ENCODE measurements at regions not wholly inside any gene's neighbourhood (a gene's known extent, or its start where the extent isn't known, plus 50 kb on each side); places are given as distances from the start of the nearest gene placed in this dataset.

DNA sequence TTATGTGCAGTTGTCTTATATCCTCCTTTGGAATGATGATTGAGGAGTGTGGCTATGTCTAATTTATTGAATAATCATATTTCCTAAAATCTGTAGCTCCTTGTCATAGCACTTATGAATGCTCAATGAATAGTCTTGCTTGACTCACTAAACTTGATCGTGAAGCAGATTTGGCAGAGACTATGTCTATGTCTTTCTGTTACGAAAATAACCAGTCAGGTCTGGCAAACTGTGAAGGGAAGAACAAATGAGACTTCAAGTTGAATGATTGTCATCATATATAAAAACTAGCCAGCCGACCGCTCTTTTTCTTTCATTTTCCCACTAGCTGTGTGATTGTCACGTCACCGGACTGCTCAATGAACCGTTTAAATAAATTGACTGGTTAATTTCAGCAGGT lies 1303.9 kb upstream of the GJE1 start:
- Histone ChIP-seq H3K4me3 (no peak overlapping the region), H3K36me3 (replicated peaks) (no peaks in the 10 kb centered on the region), H3K4me1 (no peaks in the 10 kb centered on the region), H3K9me3 (no peaks in the 10 kb centered on the region), H3K27me3 (ENCODE audit: low read depth) (no peaks in the 10 kb centered on the region)
- DNase-seq (ENCODE audit: low spot score in 2 of 2): no peak
- in situ Hi-C loops (cut with MboI; ENCODE audit: low sequenced_read_pairs): no loop called here

DNA sequence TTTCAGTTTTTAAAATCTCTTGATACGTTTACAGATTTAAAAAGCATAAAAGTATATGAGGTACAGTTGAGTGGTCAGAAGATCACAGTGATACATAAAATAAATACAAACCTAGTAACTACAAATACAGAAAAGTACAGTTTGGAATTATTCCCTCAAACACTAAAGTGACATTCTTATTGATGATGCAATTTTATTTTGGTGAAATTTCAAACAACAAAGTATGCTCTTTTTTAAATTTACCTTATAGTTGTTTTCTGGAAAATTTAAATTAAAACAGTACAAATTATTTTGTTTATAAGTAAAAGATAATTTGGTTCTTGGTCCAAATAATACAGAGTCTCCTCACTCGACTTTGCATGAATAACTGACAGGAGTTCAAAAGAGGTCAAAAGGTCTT lies 1305.1 kb upstream of the GJE1 start:
- no peak for DNase-seq (ENCODE audit: low spot score in 2 of 2)
- Histone ChIP-seq H3K4me1 (no peaks in the 10 kb centered on the region), H3K36me3 (replicated peaks) (no peaks in the 10 kb centered on the region), H3K27me3 (ENCODE audit: low read depth) (no peaks in the 10 kb centered on the region), H3K4me3 (no peak overlapping the region), H3K9me3 (no peaks in the 10 kb centered on the region)
- in situ Hi-C loops (cut with MboI; ENCODE audit: low sequenced_read_pairs): no loop called here

DNA sequence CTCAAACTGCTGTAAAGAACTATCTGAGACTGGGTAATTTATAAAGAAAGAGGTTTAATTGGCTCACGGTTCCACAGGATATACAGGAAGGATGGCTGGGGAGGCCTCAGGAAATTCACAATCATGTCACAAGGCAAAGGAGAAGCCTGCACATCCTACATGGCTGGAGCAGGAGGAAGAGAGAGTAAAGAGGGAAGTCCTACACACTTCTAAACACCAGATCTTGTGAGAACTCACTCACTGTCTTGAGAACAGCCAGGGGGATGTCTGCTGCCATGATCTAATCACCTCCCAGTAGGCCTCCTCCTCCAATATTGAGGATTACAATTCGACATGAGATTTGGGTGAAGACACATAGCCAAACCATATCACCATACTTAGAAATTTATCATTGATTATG lies 1307.0 kb upstream of the GJE1 start:
- no peaks in the 10 kb centered on the region for H3K36me3 ChIP-seq (replicated peaks)
- no peak for DNase-seq (ENCODE audit: low spot score in 2 of 2)
- no peaks in the 10 kb centered on the region for H3K4me1 ChIP-seq
- H3K4me3 ChIP-seq: no peak overlapping the region
- in situ Hi-C loops (cut with MboI; ENCODE audit: low sequenced_read_pairs): no loop called here
- no peaks in the 10 kb centered on the region for H3K9me3 ChIP-seq
- H3K27me3 ChIP-seq (ENCODE audit: low read depth): no peaks in the 10 kb centered on the region

DNA sequence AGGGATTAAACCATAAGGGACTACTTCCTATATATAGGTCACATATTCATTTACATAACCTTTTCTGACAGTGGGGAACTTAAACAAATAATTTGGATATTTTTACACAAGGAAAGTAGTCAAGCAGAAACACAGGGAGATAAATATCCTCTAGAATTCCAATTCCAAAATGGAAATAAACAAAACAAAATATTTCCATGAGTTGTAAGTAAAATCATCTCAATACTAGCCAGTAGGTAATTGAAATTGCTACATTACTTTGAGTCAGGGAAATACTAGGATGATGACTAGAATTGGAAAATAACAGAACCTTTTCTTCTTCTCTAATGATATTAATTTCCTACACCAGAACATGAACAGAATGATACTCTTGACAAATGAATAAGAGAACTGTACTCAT lies 1308.1 kb upstream of the GJE1 start:
- in situ Hi-C loops (cut with MboI; ENCODE audit: low sequenced_read_pairs): no loop called here
- Histone ChIP-seq H3K27me3 (ENCODE audit: low read depth) (no peaks in the 10 kb centered on the region), H3K36me3 (replicated peaks) (no peaks in the 10 kb centered on the region), H3K4me1 (no peaks in the 10 kb centered on the region), H3K9me3 (no peaks in the 10 kb centered on the region), H3K4me3 (no peak overlapping the region)
- no peak for DNase-seq (ENCODE audit: low spot score in 2 of 2)

DNA sequence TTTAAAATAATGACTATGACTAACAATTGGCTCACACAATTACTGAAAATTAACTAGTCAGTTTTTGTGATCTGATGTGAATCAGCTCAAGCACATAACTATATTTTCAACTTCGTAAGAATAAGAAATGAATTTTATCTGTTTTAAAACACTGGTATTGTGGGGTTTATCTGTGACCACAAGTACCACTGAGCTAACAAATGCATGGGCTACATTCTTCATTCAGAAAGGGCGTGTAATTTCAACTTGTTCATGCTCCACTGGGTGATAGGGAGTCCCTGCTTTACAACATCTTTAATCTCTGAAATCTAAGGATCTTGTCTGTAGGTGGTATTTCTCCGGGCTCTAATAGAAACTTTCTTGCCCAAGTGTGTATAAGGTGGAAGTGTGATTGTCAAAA lies 1311.5 kb upstream of the GJE1 start:
- no peaks in the 10 kb centered on the region for H3K4me1 ChIP-seq
- H3K4me3 ChIP-seq: no peak overlapping the region
- DNase-seq (ENCODE audit: low spot score in 2 of 2): no peak
- H3K27me3 ChIP-seq (ENCODE audit: low read depth): no peaks in the 10 kb centered on the region
- no peaks in the 10 kb centered on the region for H3K9me3 ChIP-seq
- no peaks in the 10 kb centered on the region for H3K36me3 ChIP-seq (replicated peaks)
- in situ Hi-C loops (cut with MboI; ENCODE audit: low sequenced_read_pairs): no loop called here

DNA sequence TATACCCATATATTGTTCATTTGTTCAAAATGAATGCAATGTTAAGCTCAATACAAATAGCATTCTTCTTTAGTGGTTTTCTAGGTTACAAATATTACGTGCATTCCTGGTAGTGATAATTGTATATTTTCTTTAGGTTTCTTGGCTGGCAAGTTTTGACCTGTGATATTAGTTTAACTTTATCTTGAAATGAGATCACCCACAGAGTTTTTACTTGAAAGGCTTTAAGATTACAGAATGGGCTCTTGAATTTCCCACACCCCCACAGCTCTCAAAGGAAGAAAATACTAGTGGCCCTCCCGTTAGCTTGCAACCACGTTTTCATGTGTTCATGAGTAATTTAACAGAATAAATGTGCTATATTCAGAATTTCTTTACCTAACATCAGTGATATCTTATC lies 1315.5 kb upstream of the GJE1 start:
- H3K9me3 ChIP-seq: no peaks in the 10 kb centered on the region
- in situ Hi-C loops (cut with MboI; ENCODE audit: low sequenced_read_pairs): no loop called here
- H3K4me1 ChIP-seq: no peaks in the 10 kb centered on the region
- no peaks in the 10 kb centered on the region for H3K27me3 ChIP-seq (ENCODE audit: low read depth)
- H3K4me3 ChIP-seq: no peak overlapping the region
- H3K36me3 ChIP-seq (replicated peaks): no peaks in the 10 kb centered on the region
- DNase-seq (ENCODE audit: low spot score in 2 of 2): no peak

DNA sequence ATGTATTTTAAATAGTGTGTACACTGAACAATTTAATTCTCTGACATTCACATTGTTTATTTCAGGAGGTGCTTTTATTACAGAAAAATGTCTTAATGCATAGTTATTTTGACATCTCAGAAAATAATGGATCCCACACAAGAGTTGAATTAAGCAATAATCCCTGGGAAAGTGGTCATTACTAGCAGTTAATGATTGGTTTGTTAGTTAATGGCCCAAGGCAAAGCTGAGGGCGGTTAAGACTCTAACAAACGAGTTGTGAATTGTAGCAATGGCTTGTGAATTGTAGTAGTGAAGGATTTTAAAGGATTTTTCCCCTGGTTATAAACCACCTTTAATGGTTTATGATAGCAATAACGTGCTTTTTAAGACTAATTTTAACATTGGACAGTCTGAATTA lies 1316.0 kb upstream of the GJE1 start:
- no peak for DNase-seq (ENCODE audit: low spot score in 2 of 2)
- no peak overlapping the region for H3K4me3 ChIP-seq
- H3K36me3 ChIP-seq (replicated peaks): no peaks in the 10 kb centered on the region
- H3K27me3 ChIP-seq (ENCODE audit: low read depth): no peaks in the 10 kb centered on the region
- no peaks in the 10 kb centered on the region for H3K4me1 ChIP-seq
- H3K9me3 ChIP-seq: no peaks in the 10 kb centered on the region
- in situ Hi-C loops (cut with MboI; ENCODE audit: low sequenced_read_pairs): no loop called here

DNA sequence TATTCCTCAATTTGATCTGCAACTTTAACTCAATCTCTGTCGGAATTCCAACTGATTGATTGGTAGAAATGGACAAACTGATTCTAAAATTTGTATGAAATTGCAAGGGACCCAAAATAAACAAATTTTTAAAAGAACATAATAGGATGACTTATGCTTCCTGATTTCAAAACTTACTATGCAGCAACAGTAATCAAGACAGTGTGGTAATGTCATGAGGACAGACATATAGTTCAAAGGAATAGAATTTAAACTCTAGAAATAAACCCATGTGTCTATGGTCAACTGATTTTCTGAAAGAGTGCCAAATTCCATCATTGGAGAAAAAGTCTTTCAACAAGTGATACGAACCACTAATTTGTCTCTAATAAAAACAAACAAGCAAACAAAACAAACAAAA lies 1320.1 kb upstream of the GJE1 start:
- H3K4me3 ChIP-seq: no peak overlapping the region
- H3K9me3 ChIP-seq: no peaks in the 10 kb centered on the region
- in situ Hi-C loops (cut with MboI; ENCODE audit: low sequenced_read_pairs): no loop called here
- no peaks in the 10 kb centered on the region for H3K27me3 ChIP-seq (ENCODE audit: low read depth)
- no peaks in the 10 kb centered on the region for H3K4me1 ChIP-seq
- no peak for DNase-seq (ENCODE audit: low spot score in 2 of 2)
- H3K36me3 ChIP-seq (replicated peaks): no peaks in the 10 kb centered on the region

DNA sequence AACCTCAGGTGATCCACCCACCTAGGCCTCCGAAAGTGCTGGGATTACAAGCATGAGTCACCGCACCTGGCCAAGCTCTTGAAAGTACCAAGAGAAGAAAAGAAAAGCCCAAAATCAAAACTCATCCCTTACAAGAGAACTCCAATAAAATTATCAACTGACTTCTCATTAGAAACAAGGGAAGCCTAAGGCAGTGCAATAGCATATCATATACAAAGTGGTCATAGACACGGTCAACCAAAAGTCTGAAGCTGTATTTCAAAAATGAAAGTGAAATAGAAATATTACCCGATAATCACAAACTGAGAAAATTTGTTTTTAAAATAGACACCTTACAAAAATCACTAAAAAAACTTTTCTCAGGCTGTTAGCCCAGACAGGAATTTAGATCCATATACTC lies 1321.1 kb upstream of the GJE1 start:
- Histone ChIP-seq H3K4me3 (no peak overlapping the region), H3K4me1 (no peaks in the 10 kb centered on the region), H3K36me3 (replicated peaks) (no peaks in the 10 kb centered on the region), H3K9me3 (no peaks in the 10 kb centered on the region), H3K27me3 (ENCODE audit: low read depth) (no peaks in the 10 kb centered on the region)
- in situ Hi-C loops (cut with MboI; ENCODE audit: low sequenced_read_pairs): no loop called here
- no peak for DNase-seq (ENCODE audit: low spot score in 2 of 2)

DNA sequence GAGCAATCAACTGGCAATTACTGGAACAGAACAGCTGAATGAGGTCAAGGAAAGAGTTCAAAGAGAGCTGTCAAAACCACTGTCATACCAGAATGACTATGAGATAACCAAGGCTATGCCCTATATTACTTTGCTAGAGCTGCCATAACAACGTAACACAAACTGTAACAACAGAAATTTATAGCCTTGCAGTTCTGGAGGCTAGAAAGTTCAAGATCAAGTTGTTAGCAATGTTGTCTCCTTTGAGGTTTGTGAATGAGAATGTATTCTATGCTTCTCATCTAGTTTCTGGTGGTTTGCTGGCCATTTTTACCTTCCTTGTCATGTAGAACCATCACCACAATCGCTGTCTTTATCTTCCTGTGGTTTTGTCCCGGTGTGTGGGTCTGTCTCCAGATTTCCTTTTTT lies 1323.0 kb upstream of the GJE1 start:
- DNase-seq (ENCODE audit: low spot score in 2 of 2): no peak
- Histone ChIP-seq H3K27me3 (ENCODE audit: low read depth) (no peaks in the 10 kb centered on the region), H3K36me3 (replicated peaks) (no peaks in the 10 kb centered on the region), H3K4me3 (no peak overlapping the region), H3K9me3 (no peaks in the 10 kb centered on the region), H3K4me1 (no peaks in the 10 kb centered on the region)
- in situ Hi-C loops (cut with MboI; ENCODE audit: low sequenced_read_pairs): no loop called here

DNA sequence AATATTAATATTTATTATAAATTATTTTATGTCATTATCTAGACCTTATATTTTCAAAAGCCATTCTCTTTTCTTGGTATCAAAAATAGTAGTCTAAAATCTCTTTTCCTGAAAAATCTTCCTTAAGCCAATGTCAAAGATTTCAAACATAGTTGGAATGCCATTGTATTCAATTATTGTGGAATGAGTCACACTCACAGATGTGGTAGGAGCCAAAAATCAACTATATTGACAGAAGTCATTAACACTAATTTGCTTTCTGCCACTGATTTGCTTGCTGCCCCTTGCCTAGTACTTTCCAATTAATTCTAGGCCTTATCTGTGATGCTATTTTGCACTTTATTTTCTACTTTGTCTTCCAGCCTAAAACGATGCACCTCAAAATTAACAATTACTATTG lies 1326.3 kb upstream of the GJE1 start:
- Histone ChIP-seq H3K9me3 (no peaks in the 10 kb centered on the region), H3K27me3 (ENCODE audit: low read depth) (no peaks in the 10 kb centered on the region), H3K4me3 (no peak overlapping the region), H3K4me1 (no peaks in the 10 kb centered on the region), H3K36me3 (replicated peaks) (no peaks in the 10 kb centered on the region)
- in situ Hi-C loops (cut with MboI; ENCODE audit: low sequenced_read_pairs): no loop called here
- no peak for DNase-seq (ENCODE audit: low spot score in 2 of 2)

DNA sequence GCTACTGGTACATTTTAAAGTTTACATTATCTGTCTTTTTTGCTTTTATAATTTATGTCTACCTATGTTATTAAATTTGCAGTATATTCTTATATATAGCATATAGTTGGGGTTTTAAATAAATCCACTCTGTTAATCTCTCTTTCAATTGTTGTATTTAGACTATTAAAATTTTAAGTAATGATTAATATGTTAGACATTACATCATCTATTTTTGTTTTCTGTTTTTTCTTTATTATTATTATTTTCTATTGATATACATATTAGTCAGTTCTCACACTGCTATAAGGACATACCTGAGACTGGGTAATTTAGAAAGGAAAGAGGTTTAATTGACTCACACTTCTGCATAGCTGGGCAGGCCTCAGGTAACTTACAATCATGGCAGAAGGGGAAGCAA lies 1338.2 kb upstream of the GJE1 start:
- DNase-seq (ENCODE audit: low spot score in 2 of 2): no peak
- no peak overlapping the region for H3K4me3 ChIP-seq
- H3K9me3 ChIP-seq: no peaks in the 10 kb centered on the region
- in situ Hi-C loops (cut with MboI; ENCODE audit: low sequenced_read_pairs): no loop called here
- no peaks in the 10 kb centered on the region for H3K36me3 ChIP-seq (replicated peaks)
- no peaks in the 10 kb centered on the region for H3K27me3 ChIP-seq (ENCODE audit: low read depth)
- no peaks in the 10 kb centered on the region for H3K4me1 ChIP-seq

DNA sequence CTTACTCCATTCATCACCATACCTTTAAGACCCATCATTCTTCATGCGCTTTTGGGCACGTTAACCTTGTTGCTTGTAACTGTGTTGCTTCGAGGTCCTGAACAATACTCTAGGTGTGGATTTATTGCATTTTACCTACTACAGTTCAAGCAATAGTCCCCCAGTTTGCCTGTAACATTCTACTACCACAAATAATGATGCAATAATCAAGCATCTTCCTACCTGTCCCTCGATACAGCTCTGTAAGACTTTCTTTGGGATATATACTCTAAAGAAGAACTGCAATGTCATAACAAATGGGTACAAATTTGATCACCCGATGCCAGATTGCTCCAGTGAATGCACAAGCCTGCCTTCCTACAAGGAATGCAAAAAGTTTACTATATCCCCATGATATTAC lies 1342.6 kb upstream of the GJE1 start:
- H3K27me3 ChIP-seq (ENCODE audit: low read depth): no peaks in the 10 kb centered on the region
- H3K9me3 ChIP-seq: no peaks in the 10 kb centered on the region
- no peaks in the 10 kb centered on the region for H3K4me1 ChIP-seq
- no peaks in the 10 kb centered on the region for H3K36me3 ChIP-seq (replicated peaks)
- DNase-seq (ENCODE audit: low spot score in 2 of 2): no peak
- in situ Hi-C loops (cut with MboI; ENCODE audit: low sequenced_read_pairs): no loop called here
- no peak overlapping the region for H3K4me3 ChIP-seq

DNA sequence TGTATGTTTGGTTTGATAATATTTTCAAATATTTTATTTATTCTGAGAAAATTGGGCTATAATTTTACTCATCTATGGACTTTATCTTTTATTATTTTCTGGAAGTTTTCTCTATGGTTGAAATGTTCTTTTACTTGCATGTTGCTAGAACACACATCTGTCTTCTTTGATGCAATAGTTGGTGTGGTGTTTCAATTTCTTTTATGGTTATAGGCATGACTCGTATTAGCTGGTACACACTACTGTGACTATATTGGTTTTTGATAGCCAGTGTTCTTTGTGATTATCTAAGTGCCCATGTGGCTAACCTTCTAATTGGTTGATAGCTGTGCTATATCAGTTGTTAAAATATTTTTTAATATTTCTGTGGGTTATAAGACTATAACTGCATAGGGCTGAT lies 1343.3 kb upstream of the GJE1 start:
- H3K36me3 ChIP-seq (replicated peaks): no peaks in the 10 kb centered on the region
- H3K4me1 ChIP-seq: no peaks in the 10 kb centered on the region
- no peak for DNase-seq (ENCODE audit: low spot score in 2 of 2)
- no peaks in the 10 kb centered on the region for H3K9me3 ChIP-seq
- H3K4me3 ChIP-seq: no peak overlapping the region
- no peaks in the 10 kb centered on the region for H3K27me3 ChIP-seq (ENCODE audit: low read depth)
- in situ Hi-C loops (cut with MboI; ENCODE audit: low sequenced_read_pairs): no loop called here

DNA sequence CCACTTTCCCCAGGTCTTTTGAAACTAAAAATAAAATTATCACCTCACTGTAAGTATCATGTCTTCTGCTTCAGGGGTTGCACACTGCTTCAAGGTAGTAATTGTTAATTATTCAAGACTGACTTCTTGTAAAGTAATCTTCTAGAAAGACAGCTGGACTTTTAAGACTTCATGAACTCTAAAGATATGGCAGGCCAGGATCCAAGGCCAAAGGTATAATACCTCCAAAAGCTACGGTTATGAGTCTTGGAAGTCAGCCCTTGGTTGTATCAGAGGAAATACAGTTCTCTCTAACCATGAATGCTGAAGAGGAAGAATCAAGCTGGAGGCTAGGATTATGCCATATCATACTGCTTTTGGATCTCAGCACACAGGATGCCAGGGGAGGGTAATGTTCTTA lies 1346.8 kb upstream of the GJE1 start:
- no peak overlapping the region for H3K4me3 ChIP-seq
- DNase-seq (ENCODE audit: low spot score in 2 of 2): no peak
- in situ Hi-C loops (cut with MboI; ENCODE audit: low sequenced_read_pairs): no loop called here
- no peaks in the 10 kb centered on the region for H3K27me3 ChIP-seq (ENCODE audit: low read depth)
- no peaks in the 10 kb centered on the region for H3K9me3 ChIP-seq
- no peaks in the 10 kb centered on the region for H3K36me3 ChIP-seq (replicated peaks)
- H3K4me1 ChIP-seq: no peaks in the 10 kb centered on the region

DNA sequence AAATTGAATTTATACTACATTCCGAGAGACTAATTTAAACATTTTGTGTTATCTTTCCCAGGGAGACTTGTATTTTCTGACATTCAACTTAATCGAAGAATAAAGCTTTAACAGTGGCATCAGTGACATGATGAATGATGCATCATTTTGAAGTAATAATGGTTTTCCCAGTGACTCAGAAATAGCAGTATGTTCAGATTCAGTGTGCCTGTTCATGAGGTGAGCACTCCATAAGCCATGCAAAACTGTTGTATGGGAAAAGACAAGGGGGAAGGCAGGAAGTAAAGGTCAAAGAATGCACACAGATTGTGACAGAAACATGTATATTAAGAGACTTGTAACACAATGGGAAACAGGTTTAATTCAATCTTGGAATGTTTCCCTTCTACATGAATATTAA lies 1348.2 kb upstream of the GJE1 start:
- no peaks in the 10 kb centered on the region for H3K9me3 ChIP-seq
- no peaks in the 10 kb centered on the region for H3K27me3 ChIP-seq (ENCODE audit: low read depth)
- no peaks in the 10 kb centered on the region for H3K36me3 ChIP-seq (replicated peaks)
- DNase-seq (ENCODE audit: low spot score in 2 of 2): no peak
- in situ Hi-C loops (cut with MboI; ENCODE audit: low sequenced_read_pairs): no loop called here
- no peaks in the 10 kb centered on the region for H3K4me1 ChIP-seq
- no peak overlapping the region for H3K4me3 ChIP-seq
